IPS-NIHi7 (cell line): ENCODE measurements at regions not wholly inside any gene's neighbourhood (a gene's known extent, or its start where the extent isn't known, plus 50 kb on each side); places are given as distances from the start of the nearest gene placed in this dataset.
"Not testable (repeated sequence)": the region's sequence is repeated elsewhere in the genome, so short reads cannot be mapped to it uniquely, and the experiment has no call there.

Experiments
- DNase-seq: peaks from one replicate; pipeline ENCODE4 v3.0.0; 2012; ENCODE audit warnings: mixed read lengths; ENCODE audit errors: extremely low spot score

- no peak for DNase-seq
Observed at GRCh38 chr20:48231253-48231930, 446.1 kb upstream of the SULF2 start.

- DNase-seq, result no peak
Observed at GRCh38 chr20:48230216-48230615, 444.9 kb upstream of the SULF2 start.

GRCh38 chr20:48227381-48227780, 442.1 kb upstream of the SULF2 start:
- DNase-seq, result no peak

GRCh38 chr20:48226642-48227041, 441.4 kb upstream of the SULF2 start:
- no peak for DNase-seq

- DNase-seq, result no peak
Observed at GRCh38 chr20:48224533-48225050, 439.3 kb upstream of the SULF2 start.

GRCh38 chr20:48223715-48224114, 438.4 kb upstream of the SULF2 start:
- DNase-seq, result no peak

GRCh38 chr20:48222595-48223180, 437.4 kb upstream of the SULF2 start:
- no peak for DNase-seq

GRCh38 chr20:48220033-48220633, 434.9 kb upstream of the SULF2 start:
- no peak for DNase-seq

GRCh38 chr20:48219306-48219705, 434.0 kb upstream of the SULF2 start:
- DNase-seq, result no peak

GRCh38 chr20:48217190-48217589, 431.9 kb upstream of the SULF2 start:
- DNase-seq, result no peak

- DNase-seq, result peak; percentile 65
Observed at GRCh38 chr20:48215536-48215935, 430.3 kb upstream of the SULF2 start.

- no peak for DNase-seq
Observed at GRCh38 chr20:48214601-48215000, 429.3 kb upstream of the SULF2 start.

GRCh38 chr20:48213635-48214034, 428.4 kb upstream of the SULF2 start:
- not testable (repeated sequence) for DNase-seq

GRCh38 chr20:48212806-48213509, 427.7 kb upstream of the SULF2 start:
- DNase-seq, result no peak

- no peak for DNase-seq
Observed at GRCh38 chr20:48211847-48212246, 426.6 kb upstream of the SULF2 start.

GRCh38 chr20:48211238-48211637, 426.0 kb upstream of the SULF2 start:
- no peak for DNase-seq

GRCh38 chr20:48210111-48211027, 425.1 kb upstream of the SULF2 start:
- DNase-seq, result no peak

- no peak for DNase-seq
Observed at GRCh38 chr20:48209102-48209501, 423.8 kb upstream of the SULF2 start.

GRCh38 chr20:48208176-48208575, 422.9 kb upstream of the SULF2 start:
- DNase-seq, result no peak

- no peak for DNase-seq
Observed at GRCh38 chr20:48207505-48207904, 422.2 kb upstream of the SULF2 start.

- no peak for DNase-seq
Observed at GRCh38 chr20:48205786-48206185, 420.5 kb upstream of the SULF2 start.
